NCI-H2171 treated with DMSO at 0.1 percent for 48 hours (cell line): ENCODE measurements at regions not wholly inside any gene's neighbourhood (a gene's known extent, or its start where the extent isn't known, plus 50 kb on each side); places are given as distances from the start of the nearest gene placed in this dataset.

ENCODE experiments used
- DNase-seq: peaks from one replicate; lab custom pipeline; 2025; lab: John Stamatoyannopoulos, UW

DNA sequence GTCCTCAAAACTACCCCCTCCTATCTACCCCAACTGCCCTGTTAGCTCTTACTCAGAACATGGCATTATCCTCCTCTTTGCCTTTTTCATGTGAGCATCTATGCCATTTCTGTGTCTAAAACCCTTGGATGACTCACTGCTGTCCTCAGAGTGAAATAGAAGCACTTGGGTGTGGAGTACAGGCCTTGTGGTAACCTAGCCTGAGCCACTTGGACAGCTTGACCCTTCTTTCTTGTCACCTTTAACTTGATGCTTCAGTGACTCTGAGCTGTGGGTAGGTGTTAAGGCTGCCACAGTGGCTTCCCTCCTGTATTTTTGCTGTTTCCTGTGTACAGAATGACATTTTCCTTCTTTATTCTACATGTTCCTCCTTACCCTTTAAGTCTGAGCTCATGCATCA, 391.4 kb downstream of the SH3GL2 start:
- DNase-seq = no peak

DNA sequence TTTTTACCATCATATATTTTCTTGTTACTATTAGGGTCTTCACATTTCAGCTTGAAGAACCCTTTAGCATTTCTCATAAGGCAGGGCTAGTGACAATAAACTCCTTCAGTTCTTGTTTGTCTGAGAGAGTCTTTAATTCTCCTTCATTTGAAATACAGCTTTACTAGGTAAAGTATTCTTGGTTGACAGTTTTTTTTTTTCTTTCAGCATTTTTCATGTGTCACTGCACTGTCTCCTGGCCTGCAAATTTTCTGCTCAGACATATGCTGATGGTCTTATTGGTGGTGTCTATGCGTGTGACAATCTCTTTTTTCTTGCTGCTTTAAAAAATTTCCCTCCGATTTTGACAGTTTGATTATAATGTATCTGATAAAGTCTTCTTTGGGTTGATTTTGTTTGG, 399.9 kb downstream of the SH3GL2 start:
- DNase-seq = no peak

DNA sequence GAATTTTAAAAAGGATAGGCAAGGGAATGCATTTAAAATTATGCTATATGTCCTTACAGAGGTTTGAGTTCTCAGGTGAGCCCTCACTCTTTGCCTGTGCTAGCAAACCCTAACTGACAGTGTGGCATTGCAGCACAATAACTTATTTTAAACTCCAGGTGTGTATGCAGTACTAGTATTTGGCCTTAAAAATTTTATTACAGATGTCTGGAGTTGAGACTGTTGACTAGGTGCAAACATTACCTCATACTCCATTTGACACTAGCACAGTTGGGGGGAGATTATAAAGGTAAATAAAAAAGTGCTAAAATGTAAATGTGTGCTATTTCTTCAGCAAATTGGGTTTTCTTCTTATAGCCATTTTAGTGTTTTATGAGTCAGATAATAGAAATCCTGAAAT, 407.7 kb downstream of the SH3GL2 start:
- DNase-seq = no peak

DNA sequence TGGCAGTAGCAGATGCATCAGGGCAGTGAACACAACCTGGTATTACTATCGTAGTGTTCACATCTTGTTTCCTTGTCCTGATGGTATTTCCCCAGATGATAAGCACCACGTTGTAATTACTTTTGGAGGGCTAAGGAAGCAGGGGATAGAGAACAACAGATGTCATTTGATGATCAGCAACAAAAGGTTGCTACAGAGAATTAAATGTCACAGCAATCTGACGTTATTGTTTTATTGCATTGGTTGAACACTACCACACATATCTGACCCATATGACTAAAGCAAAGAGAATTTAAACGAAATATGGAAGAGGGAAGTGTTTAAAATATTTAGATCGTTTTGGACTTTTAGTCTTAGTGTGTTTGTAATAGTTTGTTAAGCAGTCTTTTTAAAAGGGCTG, 408.3 kb downstream of the SH3GL2 start:
- peak; percentile 41 for DNase-seq

DNA sequence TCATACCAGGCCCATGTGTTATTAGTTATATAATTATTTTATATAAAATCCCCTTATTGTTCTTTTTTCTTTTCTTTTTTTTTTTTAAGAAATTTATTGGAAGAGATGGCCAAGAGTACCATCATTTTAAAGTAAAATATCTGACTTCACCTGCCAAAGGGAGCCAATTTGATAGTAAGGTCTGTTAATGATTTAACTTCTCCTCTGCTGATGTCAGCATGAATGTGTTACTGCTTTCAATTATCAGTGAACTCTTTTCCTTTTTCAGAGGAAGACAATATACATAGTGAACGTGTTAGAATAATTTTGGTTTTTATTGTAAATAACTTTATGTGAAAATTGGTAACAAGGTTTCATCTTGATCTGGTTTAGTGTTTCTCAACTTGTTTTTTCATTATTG, 409.6 kb downstream of the SH3GL2 start:
- DNase-seq = no peak

DNA sequence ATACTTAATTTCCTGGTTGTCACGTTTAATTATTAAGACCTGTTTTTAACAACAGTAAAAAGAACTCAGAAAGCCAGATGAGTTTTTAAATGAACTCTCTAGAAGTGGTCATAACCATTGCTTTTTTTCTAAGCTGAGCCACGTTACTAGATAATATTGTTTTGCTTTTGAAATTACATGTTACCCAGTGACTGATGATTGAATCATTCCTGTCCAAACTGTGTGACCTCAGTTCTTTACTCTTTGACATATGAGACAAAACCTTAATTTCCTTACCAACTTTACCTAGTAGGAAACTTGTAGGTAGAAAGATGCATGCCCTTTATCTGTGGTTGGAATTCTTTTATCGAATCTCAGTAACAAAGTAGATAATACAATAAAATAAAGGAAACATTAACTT, 411.7 kb downstream of the SH3GL2 start:
- no peak for DNase-seq

DNA sequence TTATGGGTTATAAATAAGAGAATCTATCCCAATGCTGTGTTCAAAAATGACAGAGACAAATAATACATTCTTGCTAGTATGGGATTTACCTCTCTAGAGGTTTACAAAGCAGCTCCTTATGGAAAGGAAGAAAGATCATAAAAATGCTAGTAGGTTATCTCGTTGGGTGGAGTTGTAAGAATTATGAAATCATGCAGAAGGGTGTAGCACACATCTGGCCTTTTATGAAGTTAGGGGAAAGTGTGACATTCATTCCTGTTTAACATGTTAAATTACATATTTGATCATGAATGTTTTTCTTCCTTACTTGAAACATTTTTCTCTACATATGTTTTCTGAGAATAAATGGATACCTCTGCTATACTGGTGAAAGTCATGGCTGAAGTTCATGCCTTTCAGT, 414.2 kb downstream of the SH3GL2 start:
- DNase-seq = no peak

DNA sequence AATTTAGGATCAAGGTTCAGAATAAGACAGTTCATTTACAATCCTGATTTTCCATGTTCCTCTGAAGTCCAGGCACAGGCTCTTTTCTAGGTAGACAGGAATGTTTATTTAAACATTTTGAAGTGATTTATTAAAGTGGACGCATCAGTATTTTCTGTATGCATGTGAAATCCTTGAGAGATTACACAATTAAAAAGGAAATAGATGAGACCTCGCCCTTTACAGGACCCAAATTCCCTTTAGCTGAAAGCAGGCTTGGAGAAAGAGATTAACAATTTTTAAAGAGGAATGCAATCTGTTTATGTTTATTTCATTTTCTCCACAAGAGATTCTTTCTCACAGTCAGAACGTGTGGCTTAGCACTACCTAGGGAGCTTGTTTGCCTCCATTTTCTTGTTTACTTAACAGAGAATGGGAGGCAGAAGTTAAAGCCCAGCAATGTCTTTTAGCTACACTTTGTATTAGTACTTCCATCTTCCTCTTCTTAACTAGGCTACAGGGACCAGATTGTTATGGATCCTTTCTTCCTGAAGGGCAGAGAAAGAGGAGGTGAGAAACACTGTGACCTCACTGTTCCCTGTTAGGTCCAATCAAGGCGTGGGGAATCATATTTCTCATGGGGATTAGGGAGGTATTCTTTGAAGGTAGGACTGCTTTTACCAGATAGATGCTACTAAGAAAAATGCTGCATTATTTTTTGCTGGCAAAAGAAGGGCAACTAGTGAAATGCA, 416.0 kb downstream of the SH3GL2 start:
- no peak for DNase-seq

DNA sequence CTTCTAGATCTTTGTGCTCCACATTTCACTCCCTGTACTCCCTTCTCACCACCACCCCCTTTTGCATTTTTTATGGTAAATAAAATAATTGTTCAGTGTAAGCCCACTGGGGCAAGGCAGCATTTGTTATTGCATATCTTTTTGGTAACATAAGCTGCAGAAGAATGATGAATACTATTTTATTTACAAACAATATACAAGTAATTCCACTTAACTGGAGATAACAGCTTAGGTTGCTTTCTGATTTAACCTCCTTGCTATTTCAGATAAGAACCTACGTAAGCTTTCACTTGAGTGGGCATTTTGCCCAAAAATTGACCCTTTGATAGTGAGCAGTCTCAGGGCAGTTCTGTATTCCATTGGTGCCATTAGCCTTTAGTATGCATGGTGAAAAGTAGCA, 417.9 kb downstream of the SH3GL2 start:
- DNase-seq = no peak

DNA sequence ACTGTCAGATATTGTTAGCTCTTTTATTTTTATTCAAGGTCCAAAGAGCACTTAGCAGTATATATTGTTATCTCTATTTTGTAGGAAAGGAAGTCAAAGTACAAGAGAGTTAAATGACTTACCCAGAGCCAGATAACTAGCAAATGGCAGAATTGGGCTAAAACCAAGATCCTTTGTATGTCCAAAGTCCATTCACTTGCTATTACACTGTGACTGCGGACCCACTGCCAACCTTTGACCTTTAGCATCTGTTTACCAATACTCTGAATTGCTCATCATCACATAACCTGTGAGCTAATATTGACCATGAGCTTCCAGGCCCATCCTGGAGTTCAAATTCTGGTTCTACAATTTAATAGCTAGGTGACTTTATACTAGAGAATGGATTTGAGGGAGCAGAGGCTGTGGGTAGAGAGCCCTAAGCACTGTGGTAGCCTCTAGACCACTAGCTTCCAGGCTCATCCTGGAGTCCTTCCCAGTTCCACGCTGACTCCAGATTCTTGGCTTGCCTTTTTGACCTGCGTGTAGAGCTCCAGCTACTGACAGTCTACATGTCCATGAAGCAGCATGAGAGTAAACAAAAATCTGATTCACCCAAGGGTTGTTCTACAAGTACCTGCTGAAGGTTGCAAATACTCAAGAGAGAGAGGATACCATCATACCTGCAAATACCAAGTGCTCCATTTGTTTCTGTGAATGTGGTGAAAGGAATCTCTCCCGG, 424.0 kb downstream of the SH3GL2 start:
- DNase-seq = no peak

DNA sequence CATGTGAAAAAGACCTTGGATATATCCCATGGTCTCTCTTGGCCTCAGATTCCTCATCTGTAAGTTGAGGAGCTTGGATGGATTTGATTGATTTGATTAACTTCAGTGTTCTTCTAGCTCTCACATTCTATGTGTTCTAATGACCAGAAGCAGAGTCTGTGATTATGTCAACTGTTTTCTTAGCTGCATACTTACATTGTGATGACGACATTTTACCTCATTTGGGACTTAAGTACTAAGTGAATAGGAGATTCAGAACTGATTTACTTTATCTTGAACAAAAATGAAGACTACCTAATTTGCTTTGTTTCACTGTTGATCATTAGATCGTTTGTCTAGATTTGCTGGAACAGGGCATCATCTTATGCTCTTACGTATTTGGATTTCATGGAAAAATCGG, 427.7 kb downstream of the SH3GL2 start:
- DNase-seq = no peak

DNA sequence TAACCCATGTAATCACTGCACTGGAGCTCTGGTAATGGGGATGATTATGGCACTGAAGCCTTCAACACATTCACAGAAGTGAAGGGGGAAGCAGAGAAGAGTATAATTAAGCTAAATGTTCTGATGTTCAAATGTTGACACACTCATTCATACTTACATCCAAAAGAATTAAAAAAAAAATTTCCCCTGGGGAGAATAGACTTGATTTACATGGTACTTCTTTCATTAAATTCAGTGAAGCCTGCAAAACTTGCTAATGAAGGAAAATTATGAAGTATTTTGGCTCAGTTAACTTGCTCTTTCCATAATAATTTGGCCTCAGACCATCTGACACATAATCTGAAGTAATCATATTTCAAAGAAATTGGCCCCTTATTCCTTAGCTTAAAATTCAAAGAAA, 428.8 kb downstream of the SH3GL2 start:
- no peak for DNase-seq

DNA sequence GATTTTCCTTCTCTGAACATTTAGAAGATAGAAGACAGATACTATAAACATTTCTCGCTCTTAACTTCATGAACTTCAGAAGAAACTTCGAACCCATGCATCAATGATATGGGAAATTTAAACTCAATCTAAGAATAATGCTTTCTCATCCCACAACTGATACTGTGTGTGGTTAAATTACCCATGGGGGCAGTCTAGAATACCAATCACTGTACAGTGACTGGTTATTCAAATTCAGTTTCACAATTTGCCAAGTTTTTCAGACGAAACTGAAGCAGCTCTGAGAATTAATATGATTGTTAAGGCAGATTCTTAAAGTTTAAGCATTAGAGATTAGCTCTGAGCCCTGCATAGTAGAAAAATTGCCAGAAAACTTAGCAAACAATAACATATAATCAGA, 431.0 kb downstream of the SH3GL2 start:
- DNase-seq = no peak

DNA sequence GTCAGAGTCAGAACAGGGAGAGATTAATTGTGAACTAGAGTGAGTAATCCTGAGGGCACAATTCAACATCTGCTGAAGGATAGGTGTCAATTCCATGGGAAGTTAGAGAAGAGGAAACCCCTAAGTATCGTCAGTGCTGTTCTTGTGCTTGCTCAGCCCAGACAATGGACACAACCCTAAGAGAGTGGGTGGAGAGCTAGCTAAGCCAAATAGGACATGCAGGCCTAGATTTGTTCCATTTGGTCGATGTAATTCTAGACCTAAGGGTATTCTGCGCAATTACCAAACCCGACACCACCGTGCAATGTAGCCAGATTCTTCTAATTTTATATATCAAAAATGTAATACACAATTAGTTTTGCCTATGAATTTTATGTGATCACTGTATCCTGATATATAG, 431.6 kb downstream of the SH3GL2 start:
- no peak for DNase-seq

DNA sequence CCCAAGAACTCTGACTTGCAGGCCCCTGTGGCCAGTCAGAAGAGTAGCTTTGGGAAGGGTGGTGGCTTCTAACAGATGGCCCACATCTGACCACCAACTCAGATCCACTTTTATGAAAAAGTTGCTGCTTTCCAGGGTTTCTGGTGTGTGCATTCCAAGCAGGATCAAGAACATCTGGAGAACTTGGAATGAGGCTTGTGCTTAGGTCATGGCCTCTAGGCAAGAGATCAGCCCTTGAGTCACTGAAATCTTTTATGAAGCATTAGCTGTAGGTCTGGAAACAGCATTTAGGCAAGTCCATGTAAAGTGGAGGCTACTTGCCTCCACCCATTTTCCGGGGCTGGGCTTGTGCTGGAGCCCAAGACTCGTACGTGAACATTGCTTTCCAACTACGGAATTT, 433.3 kb downstream of the SH3GL2 start:
- DNase-seq = no peak

DNA sequence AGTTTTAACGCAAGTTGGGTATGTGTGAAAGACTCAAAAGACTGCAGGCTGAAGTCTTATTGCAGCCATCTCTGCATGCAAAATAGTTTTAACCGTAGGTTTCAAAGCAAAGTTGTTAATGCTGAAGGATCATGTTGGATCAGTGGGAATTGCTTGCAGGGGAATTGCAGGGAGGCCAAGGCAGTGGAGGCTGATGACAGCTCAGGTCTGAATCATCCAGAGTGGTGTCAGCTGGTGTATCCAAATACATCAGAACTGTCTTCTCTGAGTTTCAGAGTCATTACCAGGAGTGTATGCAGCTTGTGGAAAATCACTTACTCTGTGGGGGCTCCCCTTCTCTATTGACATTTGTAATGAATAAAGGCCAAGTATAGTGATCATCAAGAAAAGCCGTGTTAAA, 435.7 kb downstream of the SH3GL2 start:
- no peak for DNase-seq

DNA sequence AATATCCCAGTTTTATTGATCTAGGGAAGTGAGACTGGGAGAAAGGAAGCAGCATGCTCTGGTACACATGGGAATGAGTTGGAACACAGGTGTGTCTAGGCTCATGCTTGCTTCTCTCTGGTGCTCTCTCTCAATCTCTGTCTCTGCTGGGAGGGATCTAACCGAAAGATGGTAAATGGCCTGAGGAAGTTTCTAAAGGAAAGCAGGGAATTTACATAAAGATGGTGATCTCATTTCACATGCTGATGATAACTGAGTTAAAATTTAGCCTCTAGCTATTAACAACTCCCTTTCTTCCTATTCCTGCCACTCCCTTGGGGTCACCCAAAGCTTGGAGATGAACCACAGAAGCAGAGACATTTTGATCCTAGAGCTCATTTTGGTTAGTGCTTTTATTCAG, 436.2 kb downstream of the SH3GL2 start:
- no peak for DNase-seq

DNA sequence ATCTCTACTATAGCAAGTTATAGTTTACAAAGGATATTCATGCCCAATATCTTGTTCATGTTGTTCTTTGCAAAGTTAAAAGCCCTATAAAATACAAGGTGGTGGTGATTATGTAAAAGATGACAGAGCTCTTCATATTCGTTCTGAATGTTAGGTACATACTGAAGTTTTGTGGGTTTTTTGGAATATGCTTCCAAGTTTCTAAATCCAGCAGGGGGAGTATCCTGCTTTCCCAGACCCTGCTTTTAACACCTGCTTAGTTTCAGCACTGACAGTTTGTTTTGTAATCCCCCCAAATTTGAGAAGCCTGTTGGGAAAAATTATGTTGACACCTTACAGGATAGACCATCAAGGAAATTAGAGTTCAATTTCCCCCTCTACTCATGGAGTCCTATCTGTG, 438.3 kb downstream of the SH3GL2 start:
- DNase-seq = no peak

DNA sequence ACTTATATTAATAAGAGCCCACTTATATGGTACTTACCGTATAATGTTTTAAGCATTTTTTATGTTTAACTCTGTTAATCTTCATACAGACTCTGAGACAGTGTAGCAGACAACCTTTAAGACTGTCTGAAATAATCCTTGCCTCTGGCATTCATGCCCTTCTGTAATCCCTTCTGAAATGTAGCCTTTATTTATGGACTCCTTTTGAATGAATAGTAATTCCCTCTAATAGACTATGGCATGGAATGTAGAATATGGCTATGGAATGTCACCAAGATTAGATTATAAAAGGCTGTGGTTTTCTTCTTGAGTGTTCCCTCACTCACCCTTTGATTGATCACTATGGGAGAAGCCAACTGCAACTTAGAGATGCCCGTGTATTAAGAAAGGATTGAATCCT, 439.4 kb downstream of the SH3GL2 start:
- DNase-seq = no peak

DNA sequence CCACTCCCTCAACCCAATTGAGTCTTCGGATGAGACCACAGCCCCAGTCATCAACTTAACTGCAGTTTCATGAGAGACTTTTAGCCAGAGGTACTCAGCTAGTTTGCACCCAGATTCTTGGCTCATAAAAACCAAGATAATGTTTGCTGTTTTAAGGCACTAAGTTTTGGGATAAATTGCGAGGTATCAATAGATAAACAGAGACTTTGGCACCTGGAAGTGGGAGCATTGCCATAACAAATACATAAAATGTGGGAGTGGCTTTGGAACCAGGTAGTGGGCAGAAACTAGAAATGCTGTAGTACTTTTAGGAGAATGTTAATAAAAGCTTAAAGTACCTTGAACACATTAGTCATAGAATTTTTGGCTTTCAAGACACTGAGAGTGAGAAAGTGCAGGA, 439.8 kb downstream of the SH3GL2 start:
- no peak for DNase-seq

DNA sequence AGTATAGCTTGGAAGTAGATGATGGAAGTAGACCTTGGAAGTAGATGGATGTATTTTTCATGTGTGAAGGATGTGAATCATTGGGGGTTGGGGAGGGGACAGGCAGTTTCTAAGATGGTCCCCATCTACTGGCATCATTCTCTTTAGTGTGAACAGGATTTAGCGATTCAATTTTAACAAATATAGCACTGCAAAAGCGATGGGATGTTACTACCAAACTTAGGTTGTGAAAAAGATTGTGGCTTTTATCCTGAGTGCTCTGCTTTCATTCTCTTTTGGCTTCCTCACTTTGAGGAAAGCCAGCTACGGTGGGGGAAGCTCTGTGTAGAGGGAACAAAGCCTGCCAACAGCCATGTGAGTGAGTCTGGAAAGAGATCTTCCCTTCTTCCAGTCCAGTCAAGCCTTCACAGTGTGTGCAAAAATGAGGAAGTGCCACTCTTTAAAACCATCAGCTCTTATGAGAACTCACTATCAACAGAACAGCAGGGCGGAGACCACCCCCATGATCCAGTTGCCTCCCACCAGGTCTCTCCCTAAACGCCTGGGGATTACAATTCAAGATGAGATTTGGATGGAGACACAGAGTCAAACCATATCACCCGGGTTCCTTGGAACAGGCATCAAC, 441.4 kb downstream of the SH3GL2 start:
- no peak for DNase-seq

DNA sequence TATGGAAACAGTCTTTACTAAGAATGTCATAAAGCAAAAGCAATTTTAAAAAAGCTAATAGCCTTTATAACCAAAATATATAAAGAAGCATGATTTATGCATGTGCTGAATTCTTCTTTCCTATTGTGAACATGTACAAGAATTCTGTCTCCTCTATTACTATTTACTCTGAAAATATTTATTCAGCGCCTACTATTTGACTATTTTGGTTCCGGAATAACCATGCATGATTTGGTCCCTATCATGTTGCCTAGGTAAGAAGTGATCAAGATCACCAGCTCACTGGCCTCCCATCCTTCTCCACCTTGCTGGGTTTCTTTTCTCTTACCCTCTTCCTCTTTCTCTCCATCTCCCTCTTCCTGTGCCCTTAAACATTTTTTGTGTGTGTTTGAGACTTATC, 443.8 kb downstream of the SH3GL2 start:
- no peak for DNase-seq

DNA sequence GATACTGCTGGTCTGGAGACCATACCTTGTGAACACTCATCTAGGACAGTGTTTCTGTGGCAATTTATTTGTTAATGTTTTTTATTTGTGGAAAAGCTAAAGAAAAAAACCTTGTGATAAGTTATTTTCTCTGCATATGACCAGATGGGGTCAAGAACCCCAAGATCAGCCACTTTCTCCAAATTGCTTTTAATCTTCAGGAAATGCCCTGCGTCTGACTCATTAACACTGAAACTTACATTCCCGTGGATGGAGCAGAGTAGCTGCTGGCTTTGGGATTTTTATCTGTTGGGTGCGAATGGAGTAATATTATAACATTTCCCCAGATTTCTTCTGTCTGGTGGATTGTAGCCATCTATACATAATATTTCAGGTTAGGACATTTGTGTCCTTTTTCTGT, 444.5 kb downstream of the SH3GL2 start:
- DNase-seq = no peak

DNA sequence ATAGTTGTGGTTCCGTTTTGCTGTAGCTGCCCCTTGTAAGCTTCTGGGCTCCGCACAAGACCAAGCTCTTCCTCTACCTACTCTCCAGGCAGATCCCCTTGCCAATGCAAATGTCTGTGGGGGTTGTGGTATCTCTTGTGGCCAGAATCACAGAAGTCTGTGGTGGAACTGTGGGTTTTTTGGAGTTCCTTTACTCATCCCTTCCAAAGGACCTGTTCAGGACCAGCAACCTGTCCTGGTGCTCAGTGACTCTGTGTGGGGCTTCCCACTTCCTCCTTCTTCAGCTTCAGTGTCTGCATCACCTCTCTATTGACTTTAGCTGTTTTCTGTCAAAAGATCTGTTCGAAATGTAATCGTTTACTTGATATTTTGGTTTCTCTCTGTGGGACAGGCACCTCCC, 441.3 kb upstream of the ADAMTSL1 start:
- no peak for DNase-seq
